A204.1 (cell line): ENCODE measurements at regions not wholly inside any gene's neighbourhood (a gene's known extent, or its start where the extent isn't known, plus 50 kb on each side); places are given as distances from the start of the nearest gene placed in this dataset.

Experiments used
- FAIRE-seq: peaks from 2 replicates; lab custom pipeline; 2012; peaks lifted over from hg19 to GRCh38; lab: Jason Lieb, UNC

DNA sequence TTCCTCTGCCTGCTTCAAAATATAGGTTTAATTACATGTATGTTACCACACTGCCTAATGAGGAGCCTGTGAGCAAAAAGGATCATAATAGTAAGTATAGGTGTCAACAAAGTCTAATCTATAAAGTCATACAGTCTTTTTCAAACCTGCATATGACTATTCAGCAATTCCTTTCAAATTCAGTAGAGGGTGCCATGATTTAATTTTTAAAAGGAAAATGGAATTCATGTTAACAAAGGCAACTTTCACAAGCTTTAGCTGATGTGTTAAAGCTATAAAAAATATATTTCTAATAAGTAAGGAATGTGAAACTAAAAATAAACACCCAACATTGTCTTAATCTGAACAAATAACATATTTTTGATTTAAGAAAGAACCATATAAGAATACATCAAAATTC, 52.1 kb downstream of the MPP7 start:
- peak; percentile 90 for FAIRE-seq

DNA sequence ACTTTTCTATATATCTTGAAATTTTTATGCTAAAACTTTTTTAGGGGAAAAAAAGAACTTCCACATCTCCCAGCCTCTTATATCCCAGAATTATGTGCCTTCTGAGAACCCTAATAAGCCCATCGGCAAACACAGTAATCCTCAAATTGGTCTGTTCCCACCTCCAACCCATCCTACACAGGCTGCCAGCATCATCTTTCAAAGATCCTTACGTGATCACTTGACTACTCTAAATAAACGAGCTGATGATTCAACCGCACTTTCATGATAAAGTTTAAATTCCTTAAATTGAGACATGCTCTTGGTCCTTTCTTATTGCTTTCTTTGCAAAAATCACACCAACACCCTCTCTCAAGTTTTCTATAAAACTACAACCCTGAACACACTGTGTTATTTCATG, 52.5 kb downstream of the MPP7 start:
- no peak for FAIRE-seq

DNA sequence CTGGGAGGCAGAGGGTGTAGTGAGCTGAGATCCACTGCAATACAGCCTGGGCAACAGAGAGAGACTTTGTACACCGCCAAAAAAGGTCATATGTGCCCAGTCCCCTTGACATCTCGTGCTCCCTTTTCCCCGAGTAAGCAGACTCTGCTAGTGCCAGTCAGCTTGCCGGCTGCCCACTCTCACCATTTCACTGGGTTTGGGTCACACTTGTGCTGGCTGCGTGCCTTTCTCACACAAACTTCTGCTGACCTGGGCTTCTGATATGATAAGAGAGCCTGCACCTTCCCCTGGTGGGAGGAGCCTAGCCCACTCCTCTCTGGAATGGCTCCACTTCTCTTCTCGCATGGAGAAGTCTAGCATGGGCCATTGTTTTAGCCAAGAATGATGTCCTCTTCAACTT, 53.4 kb downstream of the MPP7 start:
- no peak for FAIRE-seq

DNA sequence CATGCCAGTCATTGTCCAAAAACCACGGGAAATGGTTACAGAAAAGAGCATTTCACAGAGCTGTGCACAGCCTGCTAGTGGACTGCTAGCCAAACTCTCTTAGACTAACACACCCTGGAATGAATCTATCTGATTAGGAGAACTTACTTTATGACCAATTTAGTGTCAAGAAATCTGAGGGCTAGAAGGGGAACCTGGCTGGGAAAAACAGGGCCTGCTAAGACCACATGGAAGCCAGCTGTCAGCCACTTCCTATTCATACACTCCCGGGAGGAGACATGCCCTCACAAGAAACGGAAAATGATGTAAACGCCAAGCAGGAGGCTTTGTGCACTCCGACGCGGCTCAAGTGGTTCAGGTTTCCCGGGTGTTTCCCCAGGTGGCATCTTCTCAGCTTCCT, 54.8 kb downstream of the MPP7 start:
- no peak for FAIRE-seq

DNA sequence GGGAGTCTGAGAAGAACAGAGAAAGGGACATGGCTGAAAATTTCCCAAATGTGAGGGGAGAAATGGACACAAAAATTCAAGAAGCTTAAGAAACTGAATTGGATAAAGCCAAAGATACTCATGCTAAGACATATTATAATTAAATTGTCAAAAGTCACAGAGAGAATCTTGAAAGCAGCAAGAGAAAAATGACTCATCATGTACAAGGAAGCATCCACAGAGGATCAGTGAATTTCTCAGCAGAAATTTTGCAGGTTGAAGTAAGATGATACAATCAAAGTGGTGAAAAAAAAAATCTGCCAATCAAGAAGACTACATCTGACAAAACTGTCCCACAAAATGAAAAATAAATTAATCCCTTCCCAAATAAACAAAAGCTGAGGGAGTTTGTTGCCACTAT, 56.8 kb downstream of the MPP7 start:
- FAIRE-seq: no peak

DNA sequence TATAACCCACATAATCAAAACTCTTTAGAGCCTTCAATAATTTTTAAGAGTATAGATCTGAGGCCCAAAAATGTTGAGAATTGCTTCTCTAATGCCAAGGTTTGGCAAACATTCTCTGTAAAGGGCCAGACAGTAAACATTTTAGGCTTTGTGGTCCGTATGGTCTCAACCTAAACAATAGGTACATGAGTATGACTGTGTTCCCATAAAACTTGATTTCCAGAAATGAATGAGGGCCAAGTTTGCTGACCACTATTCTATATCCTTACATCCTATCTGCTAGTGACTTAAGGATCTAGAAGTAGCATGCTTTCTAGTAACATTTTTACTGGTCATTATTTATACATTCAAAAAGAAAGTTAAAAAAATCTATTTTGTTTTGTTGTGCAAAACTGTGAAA, 58.9 kb downstream of the MPP7 start:
- FAIRE-seq: no peak

DNA sequence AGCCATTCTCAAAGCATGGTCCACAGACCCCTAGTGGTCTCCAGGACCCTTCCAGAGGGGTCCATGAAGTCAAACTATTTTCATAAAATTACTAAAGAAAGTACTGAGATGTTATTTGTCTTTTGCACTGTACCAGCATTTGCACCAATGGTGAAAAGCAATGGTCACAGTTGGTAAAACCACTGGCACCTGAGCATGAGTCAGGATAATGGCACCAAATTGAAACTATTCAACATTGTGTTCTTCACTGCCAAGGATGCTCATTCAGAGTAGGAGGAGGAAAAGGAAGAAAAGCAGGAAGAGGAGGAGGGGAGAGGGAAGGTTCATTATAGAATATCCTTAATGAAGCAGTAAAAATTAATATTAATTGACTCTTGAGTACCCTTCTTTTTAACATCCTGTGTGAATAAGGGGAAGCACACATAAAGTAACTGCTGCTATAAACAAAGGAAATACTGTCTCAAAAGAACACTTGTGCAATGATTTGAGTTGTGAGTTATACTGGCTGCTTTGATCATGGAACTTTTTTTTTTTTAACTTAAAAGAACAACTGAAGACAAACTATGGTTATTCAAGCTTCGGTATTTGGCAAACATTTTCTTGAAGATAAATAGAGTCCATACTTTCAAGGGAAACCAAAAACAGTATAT, 60.2 kb downstream of the MPP7 start:
- FAIRE-seq: no peak

DNA sequence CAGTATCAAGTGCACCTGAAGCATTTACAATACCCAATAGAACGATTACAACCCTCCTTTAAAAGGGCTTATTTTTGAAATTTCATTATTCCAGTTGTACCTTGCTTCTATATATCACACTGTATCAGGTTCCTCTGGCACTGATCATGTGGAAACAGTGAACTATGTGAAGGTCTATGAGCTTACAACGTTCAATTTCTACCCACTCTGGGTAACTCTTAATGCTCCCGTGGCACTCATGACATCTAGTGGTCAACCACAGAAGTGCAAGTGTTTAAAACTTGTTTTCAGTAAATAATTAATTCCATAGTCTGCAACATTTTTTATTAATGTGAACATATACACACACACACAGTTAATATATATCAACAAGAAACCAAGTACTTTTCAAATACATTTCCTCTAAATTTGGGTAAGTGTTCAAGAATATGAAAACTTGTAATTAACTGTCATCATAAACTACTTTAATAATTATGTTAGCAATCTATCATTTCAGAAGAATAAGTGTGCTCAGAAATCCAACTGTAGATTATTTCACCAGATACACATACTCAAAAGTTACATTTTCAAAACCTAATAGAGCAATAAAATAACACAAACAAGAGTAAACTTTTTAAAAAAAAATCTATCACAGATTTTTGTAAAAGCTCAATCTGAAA, 61.0 kb downstream of the MPP7 start:
- peak; percentile 95 for FAIRE-seq

DNA sequence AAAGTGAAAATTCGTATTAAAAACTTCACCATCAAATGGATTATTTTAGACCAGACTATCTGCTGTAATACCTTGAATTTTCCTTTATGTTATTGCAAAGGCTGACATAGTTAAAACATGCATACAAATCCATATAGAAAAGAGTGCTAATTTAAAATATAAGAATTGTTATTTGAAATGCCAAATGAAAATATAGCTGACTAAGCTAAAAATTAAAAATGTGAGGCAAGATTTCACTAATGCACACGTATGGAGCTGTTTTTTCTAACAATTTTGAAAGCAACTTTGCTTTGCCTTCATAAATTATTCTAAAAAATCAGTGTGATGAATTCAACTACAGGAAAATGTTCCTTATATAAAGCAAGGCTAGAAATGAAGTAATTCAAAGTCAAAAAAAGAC, 62.5 kb downstream of the MPP7 start:
- FAIRE-seq: no peak

DNA sequence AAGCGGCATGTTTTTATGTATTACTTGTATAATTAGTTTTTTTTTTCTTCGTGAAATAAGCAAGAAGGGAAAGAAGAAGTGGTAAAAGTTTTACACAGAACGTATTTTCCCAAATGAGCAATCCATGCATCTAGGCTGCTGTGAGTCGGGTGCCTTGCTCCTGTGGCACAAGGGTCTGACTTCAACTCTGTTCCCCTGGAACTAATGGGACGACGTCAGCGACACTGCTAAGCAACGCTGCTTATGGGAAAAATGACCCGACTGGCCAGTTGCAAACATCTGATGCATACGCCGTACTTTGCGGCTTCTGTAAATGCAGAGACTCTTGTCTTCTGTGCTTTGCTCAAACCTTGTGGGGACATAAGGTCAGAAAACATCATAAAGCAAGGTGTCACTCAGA, 66.3 kb downstream of the MPP7 start:
- FAIRE-seq: no peak

DNA sequence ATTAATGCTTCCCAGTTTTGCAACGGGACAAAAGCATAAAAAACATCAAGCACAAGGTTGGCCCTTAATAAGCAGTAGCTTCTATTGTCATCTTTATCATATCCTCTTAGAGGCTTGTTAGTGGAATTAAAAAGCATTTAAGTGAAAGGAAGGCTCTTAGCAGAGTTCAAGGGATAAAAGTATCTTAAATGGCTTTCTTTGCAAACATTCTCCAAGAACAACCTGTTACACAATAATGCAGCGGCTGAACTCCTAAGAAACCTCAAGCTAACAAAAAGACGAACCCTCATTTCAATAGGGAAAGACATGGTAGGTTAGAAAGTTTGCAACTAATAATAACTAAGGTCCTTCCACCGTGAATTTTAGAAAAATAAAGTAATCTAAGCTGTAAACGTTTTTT, 82.1 kb downstream of the MPP7 start:
- no peak for FAIRE-seq

DNA sequence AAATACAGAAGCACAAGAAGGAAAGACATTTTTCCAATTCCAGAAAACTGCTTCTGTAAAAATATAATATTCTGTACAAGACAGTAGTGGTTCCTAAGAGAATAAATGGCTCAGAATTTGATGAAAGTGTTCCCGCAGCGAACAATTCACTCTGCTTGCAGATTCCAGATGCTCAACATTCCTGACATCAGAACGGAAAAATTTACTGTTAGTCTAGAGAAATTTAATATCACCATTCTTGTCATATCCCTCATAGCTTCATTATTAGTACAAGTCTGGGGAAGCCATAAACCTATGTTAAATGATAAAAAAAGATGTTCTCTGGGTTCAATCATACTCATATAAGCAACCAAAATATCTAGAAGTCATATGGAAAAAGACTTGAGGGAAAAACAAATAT, 83.6 kb downstream of the MPP7 start:
- FAIRE-seq: no peak

DNA sequence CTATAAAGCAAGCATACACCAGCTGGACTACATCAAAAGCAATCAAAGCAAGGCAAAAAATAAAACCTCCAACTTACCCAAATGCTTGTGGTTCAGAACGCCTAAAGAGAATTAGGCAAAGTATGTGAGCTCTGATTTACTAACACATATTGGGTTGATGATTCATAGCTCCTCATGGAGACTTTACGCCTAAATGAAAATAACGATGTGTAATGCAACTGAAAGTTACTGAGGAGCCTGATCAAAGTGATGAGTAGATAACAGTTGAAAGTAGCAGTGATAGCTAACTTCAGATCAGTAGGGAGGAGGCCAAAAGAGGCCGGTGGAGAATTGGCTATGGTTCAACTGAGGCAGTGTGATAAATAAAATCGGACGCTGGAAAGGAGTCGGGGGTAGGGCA, 85.0 kb downstream of the MPP7 start:
- no peak for FAIRE-seq

DNA sequence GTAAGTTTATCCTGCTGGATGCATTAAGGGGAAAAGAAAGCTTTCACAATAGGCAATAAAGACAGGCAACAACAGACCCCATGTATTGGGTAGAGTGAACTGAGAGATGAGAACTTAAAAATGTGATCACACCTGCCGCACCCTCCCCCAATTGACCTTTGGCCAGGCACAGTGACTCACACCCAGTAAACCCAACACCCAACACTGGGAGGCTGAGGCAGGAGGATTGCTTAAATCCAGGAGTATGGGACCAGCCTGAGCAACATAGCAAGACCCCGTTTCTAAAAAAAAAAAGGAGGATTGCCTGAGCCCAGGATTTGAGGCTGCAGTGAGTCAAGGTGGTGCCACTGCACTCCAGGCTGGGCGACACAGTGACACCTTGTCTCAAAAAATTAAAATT, 86.9 kb downstream of the MPP7 start:
- FAIRE-seq: no peak

DNA sequence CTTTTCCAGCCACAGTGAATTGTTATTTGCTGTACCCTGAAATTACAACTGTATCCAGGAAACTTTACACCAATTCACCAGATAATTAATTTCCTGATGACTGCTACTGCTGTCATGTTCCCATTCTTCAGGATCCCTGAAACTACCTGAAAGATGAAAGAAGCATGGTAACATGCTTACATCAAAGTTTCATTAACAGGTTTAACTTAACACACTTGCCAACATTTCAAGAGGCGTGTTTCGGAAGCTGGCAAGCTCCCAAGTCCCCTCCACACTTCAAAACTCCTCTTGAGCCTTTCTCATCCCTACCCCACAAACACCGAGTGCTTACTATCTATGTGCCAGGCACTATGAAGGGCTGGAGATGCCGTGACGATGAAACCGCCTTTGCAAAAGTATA, 88.6 kb downstream of the MPP7 start:
- FAIRE-seq: no peak

DNA sequence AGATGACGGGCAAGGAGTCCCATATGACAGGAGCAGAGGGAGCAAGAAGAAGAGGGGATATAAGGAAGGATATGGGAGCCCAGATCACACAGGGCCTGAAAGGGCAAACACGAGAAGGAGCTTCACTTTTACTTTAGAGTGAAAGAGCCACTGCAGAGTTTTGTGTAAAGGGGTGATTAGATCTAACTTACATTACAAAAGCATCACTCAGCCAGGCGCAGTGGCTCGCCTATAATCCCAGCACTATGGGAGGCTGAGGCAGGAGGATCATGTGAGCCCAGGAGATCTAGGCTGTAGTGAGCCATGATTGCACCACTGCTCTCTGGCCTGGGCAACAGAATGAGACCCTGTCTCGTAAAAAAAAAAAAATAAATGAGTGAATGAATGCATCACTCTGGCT, 91.1 kb downstream of the MPP7 start:
- FAIRE-seq: no peak

DNA sequence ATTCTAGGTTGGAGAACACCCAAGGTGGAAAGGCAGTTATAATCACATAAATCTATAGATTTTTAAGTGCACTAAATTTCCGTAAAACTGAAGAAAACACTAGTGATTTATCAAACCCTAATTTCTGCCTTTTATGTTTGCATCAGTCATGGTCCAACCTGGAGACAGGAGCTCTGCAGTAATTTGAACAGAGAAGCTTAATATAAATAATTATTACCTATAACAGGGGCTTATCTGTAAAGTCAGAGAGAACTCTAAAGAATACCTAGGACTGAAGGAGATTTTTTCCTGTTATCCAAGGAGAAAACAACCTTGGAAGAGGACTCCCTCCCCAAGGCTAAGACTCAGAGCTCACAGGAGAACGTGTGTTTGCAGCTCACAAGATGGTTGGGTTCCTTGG, 95.1 kb downstream of the MPP7 start:
- no peak for FAIRE-seq

DNA sequence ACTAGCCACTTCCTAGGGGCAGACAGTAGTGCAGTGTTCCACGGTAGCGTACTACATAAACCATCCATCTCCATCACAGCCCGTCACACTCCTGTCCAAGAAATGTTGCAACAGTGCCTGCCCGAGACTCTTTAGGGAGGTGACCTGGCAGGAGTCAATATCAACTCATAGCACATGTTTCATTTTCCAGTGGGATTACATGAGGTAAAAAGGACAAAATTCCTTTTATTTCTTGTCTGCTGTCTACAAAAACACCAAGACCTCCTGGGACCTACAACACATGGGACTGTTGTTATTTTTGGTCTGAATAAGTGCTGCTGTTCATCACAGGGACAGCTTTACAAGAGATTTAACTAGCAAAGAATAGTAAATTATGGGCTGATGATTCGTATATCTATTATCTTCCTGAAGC, 99.9 kb downstream of the MPP7 start:
- FAIRE-seq: no peak

DNA sequence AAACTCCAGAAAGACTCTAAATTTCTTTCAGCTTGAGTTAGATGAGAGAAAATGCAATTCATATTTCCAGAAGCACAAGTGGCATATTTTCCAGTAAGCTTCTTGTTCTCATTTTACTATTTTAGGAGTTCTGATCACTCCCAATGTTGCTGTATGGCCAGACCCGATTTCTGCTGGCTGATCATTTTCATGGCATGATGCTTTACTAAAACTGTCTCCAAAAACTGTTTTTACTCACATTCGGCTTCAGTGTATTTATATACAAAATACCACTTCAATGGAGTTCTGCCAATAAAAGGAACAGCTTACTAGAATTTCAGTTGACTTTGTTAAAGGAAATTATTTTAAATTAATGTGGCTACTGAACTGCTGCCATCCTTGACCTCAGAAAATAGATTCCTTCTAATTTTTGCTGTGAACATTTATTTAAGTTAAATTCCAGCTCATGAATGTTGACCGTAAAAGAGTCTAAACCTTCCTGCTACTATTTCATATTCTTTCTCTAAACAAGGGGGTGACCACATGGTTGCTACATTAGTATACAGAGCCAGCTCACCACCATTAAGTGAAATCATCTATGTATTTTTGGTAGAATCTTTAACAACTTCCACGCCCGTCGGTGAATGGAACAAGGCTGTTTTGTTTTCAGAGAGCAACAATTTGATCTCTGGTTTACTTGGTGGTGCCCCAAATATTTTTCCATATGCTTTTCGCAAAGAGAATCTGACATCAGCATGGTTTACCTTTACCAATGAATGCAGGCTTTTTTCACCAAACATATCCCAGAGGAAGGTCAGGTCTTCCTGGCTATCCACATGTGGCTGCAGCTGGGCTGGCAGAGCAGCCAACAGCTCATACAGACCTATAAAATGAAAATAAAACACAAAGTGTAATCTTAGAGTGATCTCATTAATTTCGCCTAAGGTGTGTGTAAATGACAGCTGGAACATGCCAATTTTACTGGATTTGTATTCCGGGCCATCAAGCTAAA, 101.2 kb downstream of the MPP7 start:
- FAIRE-seq: no peak

DNA sequence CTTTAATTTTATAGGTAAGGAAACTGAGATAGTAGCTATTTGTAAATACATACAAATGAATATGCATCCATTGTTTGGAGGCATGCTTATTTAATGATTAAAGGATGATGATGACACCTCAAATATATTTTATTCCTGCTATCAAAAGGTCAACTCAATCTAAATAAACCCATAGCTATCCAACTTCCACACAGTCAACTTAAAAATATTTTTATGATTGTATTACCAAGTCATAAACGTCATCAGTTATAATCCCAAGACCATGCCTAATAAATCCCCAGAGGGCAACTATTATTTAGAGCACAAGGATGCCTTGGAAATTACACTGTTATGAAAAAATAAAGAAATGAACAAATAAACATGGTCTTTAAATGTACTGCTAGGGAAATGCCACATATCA, 102.1 kb downstream of the MPP7 start:
- FAIRE-seq: no peak

DNA sequence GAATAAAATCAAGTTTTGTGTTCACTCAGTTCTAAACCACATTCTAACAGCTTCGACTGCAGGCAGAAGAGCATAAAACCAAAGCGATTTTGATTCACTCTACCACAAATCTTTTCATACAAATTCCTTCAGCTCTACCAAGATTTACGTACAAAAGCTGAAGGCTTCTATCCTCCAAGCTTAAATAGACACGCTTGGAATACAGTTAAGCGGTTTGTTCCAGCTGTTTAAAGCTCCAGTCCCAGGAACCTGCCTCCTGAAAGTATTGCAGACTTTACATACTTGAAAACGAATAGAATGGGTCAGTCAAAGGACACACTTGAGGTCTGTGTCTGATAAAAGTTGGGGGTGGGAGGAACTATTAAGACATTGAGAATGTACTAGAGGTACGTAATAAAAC, 102.9 kb downstream of the MPP7 start:
- FAIRE-seq: no peak

DNA sequence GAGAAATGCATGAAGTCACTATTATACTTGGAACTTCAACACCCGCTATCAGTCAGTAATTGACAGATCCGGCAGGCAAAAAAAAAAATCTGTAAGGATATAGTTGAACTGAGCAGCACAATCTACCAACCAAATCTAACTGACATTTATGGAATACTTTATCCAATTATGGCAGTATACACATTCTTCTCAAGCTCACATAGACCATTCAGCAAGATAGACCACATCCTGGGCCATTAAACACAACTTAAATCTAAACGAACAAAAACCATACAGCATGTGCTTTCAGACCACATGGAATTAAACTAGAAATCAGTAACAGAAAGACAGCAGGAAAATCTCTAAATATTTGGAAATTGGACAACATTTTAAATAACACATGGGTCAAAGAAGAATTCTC, 112.7 kb downstream of the MPP7 start:
- no peak for FAIRE-seq

DNA sequence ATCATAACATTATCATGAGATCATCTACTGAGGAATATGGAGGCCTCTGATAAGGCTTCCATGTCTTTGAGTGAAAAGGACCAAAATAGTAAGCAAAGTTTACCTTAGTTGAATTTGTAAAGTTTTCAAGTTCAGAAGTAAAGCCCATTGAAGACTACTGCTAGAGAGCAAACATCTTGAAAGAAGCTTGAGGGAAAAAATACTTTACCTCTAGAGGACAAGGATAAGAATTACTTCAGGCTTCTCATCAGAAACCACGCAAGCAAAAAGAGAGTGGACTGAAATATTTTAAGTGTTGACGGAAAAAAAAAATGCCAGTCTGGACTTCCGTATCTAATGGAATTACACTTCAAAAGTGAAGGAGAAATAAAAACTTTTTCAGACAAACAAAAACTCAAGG, 114.3 kb downstream of the MPP7 start:
- FAIRE-seq: no peak
